ENCODE measurements at regions not wholly inside any gene's neighbourhood (a gene's known extent, or its start where the extent isn't known, plus 50 kb on each side); places are given as distances from the start of the nearest gene placed in this dataset.

DNA sequence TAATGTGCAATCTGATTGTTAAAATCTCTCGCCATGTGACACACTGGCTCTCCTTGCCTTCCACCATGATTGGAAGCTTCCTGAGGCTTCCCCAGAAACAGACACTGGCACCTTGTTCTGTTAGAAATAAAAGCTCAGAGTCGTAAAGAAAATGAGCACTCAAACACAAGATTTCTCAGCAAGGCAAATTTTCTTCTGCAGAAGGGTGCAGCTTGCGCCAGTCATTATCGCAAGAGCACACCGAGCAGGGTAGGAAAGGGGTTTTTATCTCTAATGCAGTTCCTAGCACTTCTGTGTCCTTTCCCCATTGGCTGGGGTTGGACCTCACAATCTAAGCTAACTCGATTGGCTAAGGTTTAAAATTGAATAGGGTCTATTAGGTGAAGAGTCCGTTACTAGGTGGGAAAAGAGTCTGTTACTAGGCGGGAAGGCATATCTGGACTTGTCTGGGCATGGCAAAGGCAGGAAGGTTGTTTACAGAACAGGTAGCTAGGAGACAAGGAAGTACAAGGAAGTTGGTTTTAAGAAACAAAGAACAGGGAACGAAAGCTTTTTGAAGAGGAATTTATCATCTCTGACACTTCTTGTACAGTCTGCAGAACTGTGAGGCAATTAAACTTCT lies 62.6 kb upstream of the BICD1 start:
- in situ Hi-C loops (cut with MboI; ENCODE audit: low sequenced_read_pairs, unreplicated experiment), result no loop called here
- no peak for TF ChIP-seq CTCF (IDR thresholded peaks at IDR 0.05; ENCODE audit: borderline replicate concordance, control extremely low read depth, extremely low read depth, insufficient read depth, missing control alignments)
- no peak for DNase-seq (ENCODE audit: low spot score)

- no peak for DNase-seq (ENCODE audit: low spot score)
- in situ Hi-C loops (cut with MboI; ENCODE audit: low sequenced_read_pairs, unreplicated experiment), result no loop called here
- no peak for TF ChIP-seq CTCF (IDR thresholded peaks at IDR 0.05; ENCODE audit: borderline replicate concordance, control extremely low read depth, extremely low read depth, insufficient read depth, missing control alignments)
Measured at GRCh38 chr12:32047357-32048212, 59.1 kb upstream of the BICD1 start.

GRCh38 chr12:32048791-32049190 lies 57.9 kb upstream of the BICD1 start:
- in situ Hi-C loops (cut with MboI; ENCODE audit: low sequenced_read_pairs, unreplicated experiment), result no loop called here
- DNase-seq (ENCODE audit: low spot score), result no peak
- no peak for TF ChIP-seq CTCF (IDR thresholded peaks at IDR 0.05; ENCODE audit: borderline replicate concordance, control extremely low read depth, extremely low read depth, insufficient read depth, missing control alignments)

DNA sequence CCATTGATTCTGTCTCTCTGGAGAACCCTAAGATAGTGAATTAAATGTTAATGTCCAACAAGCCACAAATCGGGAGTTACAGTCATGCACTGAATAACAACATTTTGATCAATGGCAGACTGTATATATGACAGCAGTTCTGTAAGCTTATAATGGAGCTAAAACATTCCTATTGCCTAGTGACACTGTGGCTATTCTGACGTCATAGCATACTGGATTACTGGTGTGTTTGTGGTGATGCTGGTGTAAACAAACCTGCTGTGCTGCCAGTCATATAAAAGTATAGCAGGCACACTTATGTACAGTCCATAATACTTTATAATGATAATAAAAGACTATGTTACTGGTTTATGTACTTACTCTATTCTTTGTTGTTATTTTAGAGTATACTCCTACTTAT lies 56.7 kb upstream of the BICD1 start:
- no peak for DNase-seq (ENCODE audit: low spot score)
- TF ChIP-seq CTCF (IDR thresholded peaks at IDR 0.05; ENCODE audit: borderline replicate concordance, control extremely low read depth, extremely low read depth, insufficient read depth, missing control alignments), result no peak
- in situ Hi-C loops (cut with MboI; ENCODE audit: low sequenced_read_pairs, unreplicated experiment), result loop anchor here (25.0 kb wide), 1 partner anchor 388 kb away; the partner anchor contains the start of gene ETFBKMT

DNA sequence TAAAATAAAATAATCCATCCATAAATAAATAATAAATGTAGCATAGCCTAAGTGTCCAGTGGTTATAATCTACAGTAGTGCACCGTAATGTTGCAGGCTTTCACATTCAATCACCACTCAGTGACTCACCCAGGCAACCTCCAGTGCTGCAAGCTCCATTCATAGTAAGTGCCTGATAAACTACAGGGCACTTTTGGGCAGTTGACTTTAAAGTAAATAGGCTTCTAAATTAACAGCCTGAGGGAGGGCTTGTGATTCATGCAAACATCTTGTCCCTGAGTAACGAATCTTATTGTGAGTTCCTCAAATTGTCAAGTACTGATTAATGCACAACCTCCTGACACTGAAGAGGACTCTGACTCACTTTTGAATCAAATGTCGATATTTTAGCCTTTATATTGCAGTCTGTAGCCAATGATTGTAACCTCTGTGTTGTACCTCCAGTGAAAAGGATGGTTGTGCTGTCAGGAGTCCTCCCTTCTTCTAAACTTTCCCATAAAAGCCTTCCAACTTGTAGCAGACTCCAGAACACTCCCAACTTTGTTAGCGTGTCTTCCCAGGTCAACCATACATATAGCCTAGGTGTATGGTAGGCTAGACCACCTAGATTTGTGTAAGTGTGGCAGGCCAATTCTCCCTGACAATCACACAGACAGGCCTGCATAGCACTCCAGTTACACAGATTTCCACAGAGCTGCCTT lies 55.0 kb upstream of the BICD1 start:
- TF ChIP-seq CTCF (IDR thresholded peaks at IDR 0.05; ENCODE audit: borderline replicate concordance, control extremely low read depth, extremely low read depth, insufficient read depth, missing control alignments), result no peak
- DNase-seq (ENCODE audit: low spot score), result no peak
- in situ Hi-C loops (cut with MboI; ENCODE audit: low sequenced_read_pairs, unreplicated experiment), result loop anchor here (25.0 kb wide), 1 partner anchor 389 kb away; the partner anchor contains the start of gene ETFBKMT

GRCh38 chr12:32052212-32052713 lies 54.4 kb upstream of the BICD1 start:
- DNase-seq (ENCODE audit: low spot score), result no peak
- TF ChIP-seq CTCF (IDR thresholded peaks at IDR 0.05; ENCODE audit: borderline replicate concordance, control extremely low read depth, extremely low read depth, insufficient read depth, missing control alignments), result no peak
- in situ Hi-C loops (cut with MboI; ENCODE audit: low sequenced_read_pairs, unreplicated experiment), result loop anchor here (25.0 kb wide), 1 partner anchor 390 kb away; the partner anchor contains the start of gene ETFBKMT
